CD4-positive, alpha-beta T cell (primary cell): ENCODE measurements at regions not wholly inside any gene's neighbourhood (a gene's known extent, or its start where the extent isn't known, plus 50 kb on each side); places are given as distances from the start of the nearest gene placed in this dataset.

ENCODE experiments used
- ATAC-seq: fragments of 200-7000 bp; cut with Tn5 transposase; one replicate; pipeline ENCODE4 v1.10.0; 2022; ENCODE audit warnings: mild to moderate bottlenecking; ENCODE audit not compliant: poor library complexity
- CTCF ChIA-PET: fragments of 350-600 bp; sonication (Branson Sonifier 250); formaldehyde crosslinking; loops from one replicate; lab custom pipeline; 2021; ENCODE audit warnings: antibody characterized with exemption, inconsistent platforms; lab: Charles Lee
- POLR2A ChIA-PET: fragments of 350-600 bp; sonication (Branson Sonifier 250); formaldehyde crosslinking; loops from one replicate; lab custom pipeline; 2021; ENCODE audit warnings: antibody characterized with exemption, inconsistent platforms; lab: Charles Lee
- DNase-seq, 14 experiments: peaks; one replicate each; pipeline ENCODE4 v3.0.0-alpha.2; 2013 to 2020; ENCODE audit warnings: mixed read lengths in 2 of 14
- H3K27ac ChIP-seq, 2 donors: one replicate each; pipeline versions ENCODE4 v1.5.1 to v1.7.0; 2013; ENCODE audit warnings: low read length in 2 of 2, low read depth in 1 of 2, mild to moderate bottlenecking in 1 of 2
- H3K27me3 ChIP-seq, 2 experiments: 1 replicate in 1 of 2; 2 replicates in 1 of 2; pipeline versions ENCODE4 v1.6.1 to v1.7.0; 2013; ENCODE audit warnings: low read length in 2 of 2, control low read depth in 1 of 2, mild to moderate bottlenecking in 1 of 2, moderate library complexity in 1 of 2; ENCODE audit not compliant: insufficient read depth in 2 of 2, control insufficient read depth in 1 of 2
- H3K36me3 ChIP-seq: one replicate; pipeline ENCODE4 v1.6.1; 2013; ENCODE audit warnings: low read length, control low read depth; ENCODE audit not compliant: insufficient read depth
- H3K4me1 ChIP-seq: one replicate; pipeline ENCODE4 v1.6.1; 2013; ENCODE audit warnings: low read length, control low read depth; ENCODE audit not compliant: insufficient read depth
- H3K4me3 ChIP-seq: one replicate; pipeline ENCODE4 v1.5.1; 2013; ENCODE audit warnings: mild to moderate bottlenecking, low read length, moderate library complexity
- H3K9me3 ChIP-seq, 2 experiments: 1 replicate in 1 of 2; 2 replicates in 1 of 2; pipeline versions ENCODE4 v1.6.1 to v1.7.0; 2013; ENCODE audit warnings: low read length in 2 of 2, mild to moderate bottlenecking in 2 of 2, control low read depth in 1 of 2, moderate library complexity in 1 of 2; ENCODE audit not compliant: control insufficient read depth in 1 of 2, insufficient read depth in 1 of 2
- H3K27ac Mint-ChIP-seq: one replicate; pipeline ENCODE4 v1.8.0; 2020; ENCODE audit warnings: mixed read lengths
- H3K27me3 Mint-ChIP-seq: one replicate; pipeline ENCODE4 v1.8.0; 2021; ENCODE audit warnings: mixed read lengths
- H3K36me3 Mint-ChIP-seq: one replicate; pipeline ENCODE4 v1.8.0; 2021; ENCODE audit warnings: low read depth, mixed read lengths
- H3K4me1 Mint-ChIP-seq: one replicate; pipeline ENCODE4 v1.8.0; 2021; ENCODE audit warnings: low read depth, mixed read lengths
- H3K4me3 Mint-ChIP-seq: one replicate; pipeline ENCODE4 v1.8.0; 2020; ENCODE audit warnings: mild to moderate bottlenecking, mixed read lengths
- H3K9me3 Mint-ChIP-seq: one replicate; pipeline ENCODE4 v1.8.0; 2020; ENCODE audit warnings: mixed read lengths
- intact Hi-C, 2 experiments: fragments of 100-400 bp; cut with DNase I in 1 of 2; cut with micrococcal nuclease in 1 of 2; formaldehyde crosslinking; loops; one replicate each; pipeline versions ENCODE4 v1.15.1 to v1.9.0; 2023 to 2025; cut with DNase I, micrococcal nuclease
- TF ChIP-seq, protein P1 (sequence below): fragments of 200-600 bp; IDR thresholded peaks from one replicate; pipeline ENCODE4 v1.8.0; 2022; ENCODE audit warnings: antibody characterized with exemption, mild to moderate bottlenecking

DNA sequence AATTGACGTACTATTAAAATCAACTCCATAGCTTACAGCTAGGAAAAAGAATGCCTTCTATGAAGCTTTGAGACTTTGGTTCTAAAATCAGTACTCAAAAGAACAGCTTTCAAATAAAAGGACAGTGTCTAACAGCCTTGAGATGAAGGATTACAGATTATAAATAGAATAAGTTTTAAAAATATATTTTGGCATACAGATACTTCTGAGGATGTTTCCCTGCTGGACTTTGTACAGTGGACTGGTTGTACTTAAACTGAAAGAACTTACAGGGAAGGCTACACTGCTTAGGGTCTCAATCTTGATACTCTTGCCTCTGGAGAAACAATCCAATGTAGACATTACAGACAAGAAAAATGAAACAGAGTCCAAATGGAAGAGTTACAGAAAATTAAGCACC is 452.7 kb downstream of the CETN3 start:
- CTCF ChIA-PET = interaction anchor here (0.8 kb wide), 1 partner anchor 38 kb away, joined by 3 read pairs; no protein-coding TSS in a partner anchor
- no peaks in the 10 kb centered on the region for H3K27me3 Mint-ChIP-seq
- ATAC-seq (no peak), DNase-seq (no peak)
- Histone ChIP-seq H3K4me1 (no peaks in the 10 kb centered on the region), H3K27ac (no peak overlapping the region), H3K9me3 (no peaks in the 10 kb centered on the region), H3K27me3 (no peaks in the 10 kb centered on the region), H3K4me3 (no peak overlapping the region), H3K36me3 (no peaks in the 10 kb centered on the region)
- no peaks in the 10 kb centered on the region for H3K36me3 Mint-ChIP-seq
- intact Hi-C loops = no loop called here
- no peak overlapping the region for H3K27ac Mint-ChIP-seq
- TF ChIP-seq, protein P1, sequence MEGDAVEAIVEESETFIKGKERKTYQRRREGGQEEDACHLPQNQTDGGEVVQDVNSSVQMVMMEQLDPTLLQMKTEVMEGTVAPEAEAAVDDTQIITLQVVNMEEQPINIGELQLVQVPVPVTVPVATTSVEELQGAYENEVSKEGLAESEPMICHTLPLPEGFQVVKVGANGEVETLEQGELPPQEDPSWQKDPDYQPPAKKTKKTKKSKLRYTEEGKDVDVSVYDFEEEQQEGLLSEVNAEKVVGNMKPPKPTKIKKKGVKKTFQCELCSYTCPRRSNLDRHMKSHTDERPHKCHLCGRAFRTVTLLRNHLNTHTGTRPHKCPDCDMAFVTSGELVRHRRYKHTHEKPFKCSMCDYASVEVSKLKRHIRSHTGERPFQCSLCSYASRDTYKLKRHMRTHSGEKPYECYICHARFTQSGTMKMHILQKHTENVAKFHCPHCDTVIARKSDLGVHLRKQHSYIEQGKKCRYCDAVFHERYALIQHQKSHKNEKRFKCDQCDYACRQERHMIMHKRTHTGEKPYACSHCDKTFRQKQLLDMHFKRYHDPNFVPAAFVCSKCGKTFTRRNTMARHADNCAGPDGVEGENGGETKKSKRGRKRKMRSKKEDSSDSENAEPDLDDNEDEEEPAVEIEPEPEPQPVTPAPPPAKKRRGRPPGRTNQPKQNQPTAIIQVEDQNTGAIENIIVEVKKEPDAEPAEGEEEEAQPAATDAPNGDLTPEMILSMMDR = no peak
- H3K4me3 Mint-ChIP-seq = no peak overlapping the region
- POLR2A ChIA-PET = no interaction called here
- peaks cover 3% of the 10 kb centered on the region for H3K9me3 Mint-ChIP-seq
- H3K4me1 Mint-ChIP-seq = no peaks in the 10 kb centered on the region

DNA sequence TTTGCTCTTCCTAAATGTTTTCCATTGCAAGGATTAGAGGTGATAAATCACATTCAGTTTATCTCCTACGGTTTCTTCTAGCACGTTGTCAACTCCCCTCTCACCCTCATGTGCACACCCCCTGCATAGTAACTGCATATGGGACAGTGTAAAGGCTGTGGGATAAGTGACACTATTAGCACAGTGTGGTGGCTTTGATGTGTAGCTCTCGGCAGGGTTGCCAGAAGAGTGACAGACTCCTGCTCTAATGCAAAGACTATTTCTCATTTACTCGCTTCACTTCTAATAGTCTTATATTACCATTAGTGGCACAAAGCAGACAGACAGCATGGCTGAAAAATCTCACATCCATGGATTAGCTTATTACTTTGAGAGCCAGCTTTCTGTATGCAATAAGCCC is 454.6 kb downstream of the CETN3 start:
- Histone ChIP-seq H3K9me3 (no peaks in the 10 kb centered on the region), H3K4me3 (no peak overlapping the region), H3K36me3 (no peaks in the 10 kb centered on the region), H3K4me1 (no peaks in the 10 kb centered on the region), H3K27me3 (no peaks in the 10 kb centered on the region), H3K27ac (no peak overlapping the region)
- Mint-ChIP-seq H3K27ac (no peak overlapping the region), H3K4me3 (no peak overlapping the region), H3K36me3 (no peaks in the 10 kb centered on the region), H3K27me3 (no peaks in the 10 kb centered on the region), H3K4me1 (no peaks in the 10 kb centered on the region), H3K9me3 (peaks cover 4% of the 10 kb centered on the region)
- ChIA-PET POLR2A (no interaction called here), CTCF (no interaction called here)
- DNase-seq (no peak), ATAC-seq (no peak)
- TF ChIP-seq, protein P1 = no peak
- intact Hi-C loops = no loop called here

GRCh38 chr5:89951876-89952275 is 457.7 kb downstream of the CETN3 start:
- ChIA-PET POLR2A (no interaction called here), CTCF (no interaction called here)
- H3K27me3 ChIP-seq = no peaks in the 10 kb centered on the region
- no peak overlapping the region for H3K4me3 Mint-ChIP-seq
- no peaks in the 10 kb centered on the region for H3K27me3 Mint-ChIP-seq
- peaks cover 4% of the 10 kb centered on the region for H3K9me3 Mint-ChIP-seq
- no peak overlapping the region for H3K4me3 ChIP-seq
- H3K9me3 ChIP-seq = no peaks in the 10 kb centered on the region
- DNase-seq (no peak), ATAC-seq (no peak)
- no peak overlapping the region for H3K27ac Mint-ChIP-seq
- no peak overlapping the region for H3K27ac ChIP-seq
- H3K36me3 ChIP-seq = no peaks in the 10 kb centered on the region
- H3K4me1 Mint-ChIP-seq = no peaks in the 10 kb centered on the region
- no peaks in the 10 kb centered on the region for H3K4me1 ChIP-seq
- intact Hi-C loops = no loop called here
- no peaks in the 10 kb centered on the region for H3K36me3 Mint-ChIP-seq
- TF ChIP-seq, protein P1 = no peak
